HG02571 (cell line): ENCODE measurements at regions not wholly inside any gene's neighbourhood (a gene's known extent, or its start where the extent isn't known, plus 50 kb on each side); places are given as distances from the start of the nearest gene placed in this dataset.
"Not testable (repeated sequence)": the region's sequence is repeated elsewhere in the genome, so short reads cannot be mapped to it uniquely, and the experiment has no call there.

Source experiments
- ATAC-seq: cut with Tn5 transposase; IDR thresholded peaks from one replicate; pipeline ENCODE4 v1.9.1; 2021; ENCODE audit warnings: mild to moderate bottlenecking, moderate library complexity; ENCODE audit not compliant: unreplicated experiment

- no peak for ATAC-seq
Observed at GRCh38 chr13:66154976-66155375, 1075.2 kb downstream of the PCDH9 start.

- no peak for ATAC-seq
Observed at GRCh38 chr13:66154354-66154753, 1075.8 kb downstream of the PCDH9 start.

GRCh38 chr13:66152596-66152995 is 1077.5 kb downstream of the PCDH9 start:
- ATAC-seq, result no peak

- ATAC-seq, result not testable (repeated sequence)
Observed at GRCh38 chr13:66144357-66144756, 1085.8 kb downstream of the PCDH9 start.

- ATAC-seq, result no peak
Observed at GRCh38 chr13:66139701-66140100, 1090.4 kb downstream of the PCDH9 start.

- ATAC-seq, result no peak
Observed at GRCh38 chr13:66139250-66139649, 1090.9 kb downstream of the PCDH9 start.

- ATAC-seq, result peak; percentile 92
Observed at GRCh38 chr13:66138172-66138811, 1091.8 kb downstream of the PCDH9 start.

GRCh38 chr13:66137384-66137783 is 1092.8 kb downstream of the PCDH9 start:
- peak; percentile 23 for ATAC-seq

GRCh38 chr13:66128692-66129269 is 1101.4 kb downstream of the PCDH9 start:
- ATAC-seq, result peak; percentile 88

- no peak for ATAC-seq
Observed at GRCh38 chr13:66128201-66128600, 1101.9 kb downstream of the PCDH9 start.

GRCh38 chr13:66117563-66117962 is 1112.6 kb downstream of the PCDH9 start:
- ATAC-seq, result no peak

GRCh38 chr13:66113882-66114526 is 1116.1 kb downstream of the PCDH9 start:
- ATAC-seq, result no peak

- no peak for ATAC-seq
Observed at GRCh38 chr13:66111628-66112027, 1118.5 kb downstream of the PCDH9 start.

- no peak for ATAC-seq
Observed at GRCh38 chr13:66106246-66106645, 1123.9 kb downstream of the PCDH9 start.

- no peak for ATAC-seq
Observed at GRCh38 chr13:66102864-66103263, 1127.3 kb downstream of the PCDH9 start.

- ATAC-seq, result no peak
Observed at GRCh38 chr13:66099825-66100224, 1130.3 kb downstream of the PCDH9 start.

GRCh38 chr13:66098931-66099628 is 1131.1 kb downstream of the PCDH9 start:
- ATAC-seq, result no peak

- no peak for ATAC-seq
Observed at GRCh38 chr13:66089711-66090110, 1140.4 kb downstream of the PCDH9 start.

- ATAC-seq, result no peak
Observed at GRCh38 chr13:66087269-66087710, 1142.8 kb downstream of the PCDH9 start.

- ATAC-seq, result no peak
Observed at GRCh38 chr13:66077132-66077689, 1152.9 kb downstream of the PCDH9 start.

- ATAC-seq, result no peak
Observed at GRCh38 chr13:66076417-66076816, 1153.7 kb downstream of the PCDH9 start.
